NCI-H2196 treated with DMSO at 0.1 percent for 48 hours (cell line): ENCODE measurements at regions not wholly inside any gene's neighbourhood (a gene's known extent, or its start where the extent isn't known, plus 50 kb on each side); places are given as distances from the start of the nearest gene placed in this dataset.

Experiments used
- DNase-seq: peaks from one replicate; lab custom pipeline; 2025; ENCODE audit not compliant: unreplicated experiment; lab: John Stamatoyannopoulos, UW

- DNase-seq, result no peak
Measured at GRCh38 chr21:19908390-19908789, 1089.8 kb upstream of the NCAM2 start.

- DNase-seq, result no peak
Measured at GRCh38 chr21:19914028-19914427, 1084.2 kb upstream of the NCAM2 start.

GRCh38 chr21:19921211-19921610 is 1077.0 kb upstream of the NCAM2 start:
- no peak for DNase-seq

- DNase-seq, result no peak
Measured at GRCh38 chr21:19922122-19922521, 1076.1 kb upstream of the NCAM2 start.

- no peak for DNase-seq
Measured at GRCh38 chr21:19935467-19935866, 1062.7 kb upstream of the NCAM2 start.

- no peak for DNase-seq
Measured at GRCh38 chr21:19937619-19938018, 1060.6 kb upstream of the NCAM2 start.

GRCh38 chr21:19941626-19942025 is 1056.6 kb upstream of the NCAM2 start:
- no peak for DNase-seq

- DNase-seq, result no peak
Measured at GRCh38 chr21:19950347-19950746, 1047.9 kb upstream of the NCAM2 start.

- DNase-seq, result no peak
Measured at GRCh38 chr21:19969156-19969555, 1029.1 kb upstream of the NCAM2 start.

- DNase-seq, result no peak
Measured at GRCh38 chr21:19981938-19982337, 1016.3 kb upstream of the NCAM2 start.

GRCh38 chr21:19986396-19986795 is 1011.8 kb upstream of the NCAM2 start:
- DNase-seq, result no peak

GRCh38 chr21:19987671-19988070 is 1010.5 kb upstream of the NCAM2 start:
- DNase-seq, result no peak

- DNase-seq, result no peak
Measured at GRCh38 chr21:19992540-19992939, 1005.7 kb upstream of the NCAM2 start.

GRCh38 chr21:19993268-19993667 is 1004.9 kb upstream of the NCAM2 start:
- DNase-seq, result no peak

- no peak for DNase-seq
Measured at GRCh38 chr21:19995253-19995652, 1003.0 kb upstream of the NCAM2 start.

- DNase-seq, result no peak
Measured at GRCh38 chr21:19998453-19998852, 999.8 kb upstream of the NCAM2 start.

- DNase-seq, result no peak
Measured at GRCh38 chr21:19999369-20000272, 998.6 kb upstream of the NCAM2 start.

- no peak for DNase-seq
Measured at GRCh38 chr21:20004367-20004766, 993.8 kb upstream of the NCAM2 start.

GRCh38 chr21:20010691-20011200 is 987.5 kb upstream of the NCAM2 start:
- DNase-seq, result no peak

- no peak for DNase-seq
Measured at GRCh38 chr21:20013851-20014250, 984.4 kb upstream of the NCAM2 start.

- no peak for DNase-seq
Measured at GRCh38 chr21:20016435-20017005, 981.7 kb upstream of the NCAM2 start.

GRCh38 chr21:20020026-20020425 is 978.2 kb upstream of the NCAM2 start:
- DNase-seq, result no peak
